ENCODE measurements at regions not wholly inside any gene's neighbourhood (a gene's known extent, or its start where the extent isn't known, plus 50 kb on each side); places are given as distances from the start of the nearest gene placed in this dataset.
"Not testable (repeated sequence)": the region's sequence is repeated elsewhere in the genome, so short reads cannot be mapped to it uniquely, and the experiment has no call there.

- no peak overlapping the region for H3K4me3 ChIP-seq (ENCODE audit: low read length)
- TF ChIP-seq CTCF (conservative IDR thresholded peaks at IDR 0.05; ENCODE audit: low read depth, low read length) = no peak
- DNase-seq (ENCODE audit: low read depth) = no peak
These were observed 265.1 kb upstream of the DAB2 start for GRCh38 chr5:39689919-39690318.

GRCh38 chr5:39687924-39688323 is 263.1 kb upstream of the DAB2 start:
- not testable (repeated sequence) for H3K4me3 ChIP-seq (ENCODE audit: low read length); DNase-seq (ENCODE audit: low read depth)

- DNase-seq (ENCODE audit: low read depth) = no peak
- TF ChIP-seq CTCF (conservative IDR thresholded peaks at IDR 0.05; ENCODE audit: low read depth, low read length) = no peak
- H3K4me3 ChIP-seq (ENCODE audit: low read length) = no peak overlapping the region
These were observed 255.4 kb upstream of the DAB2 start for GRCh38 chr5:39680213-39680612.

- DNase-seq (ENCODE audit: low read depth) = no peak
- H3K4me3 ChIP-seq (ENCODE audit: low read length) = no peak overlapping the region
- no peak for TF ChIP-seq CTCF (conservative IDR thresholded peaks at IDR 0.05; ENCODE audit: low read depth, low read length)
These were observed 253.8 kb upstream of the DAB2 start for GRCh38 chr5:39678534-39678933.

GRCh38 chr5:39675676-39676075 is 250.9 kb upstream of the DAB2 start:
- no peak for TF ChIP-seq CTCF (conservative IDR thresholded peaks at IDR 0.05; ENCODE audit: low read depth, low read length)
- H3K4me3 ChIP-seq (ENCODE audit: low read length) = no peak overlapping the region
- no peak for DNase-seq (ENCODE audit: low read depth)

- no peak for TF ChIP-seq CTCF (conservative IDR thresholded peaks at IDR 0.05; ENCODE audit: low read depth, low read length)
- DNase-seq (ENCODE audit: low read depth) = no peak
- no peak overlapping the region for H3K4me3 ChIP-seq (ENCODE audit: low read length)
These were observed 249.7 kb upstream of the DAB2 start for GRCh38 chr5:39674209-39675082.

- H3K4me3 ChIP-seq (ENCODE audit: low read length) = no peak overlapping the region
- TF ChIP-seq CTCF (conservative IDR thresholded peaks at IDR 0.05; ENCODE audit: low read depth, low read length) = no peak
- peak; percentile 78 for DNase-seq (ENCODE audit: low read depth)
These were observed 246.8 kb upstream of the DAB2 start for GRCh38 chr5:39671561-39671961.

Measured in retinal pigment epithelial cell (primary cell).